GM21529 (cell line): ENCODE measurements at regions not wholly inside any gene's neighbourhood (a gene's known extent, or its start where the extent isn't known, plus 50 kb on each side); places are given as distances from the start of the nearest gene placed in this dataset.

Source experiments
- ATAC-seq: cut with Tn5 transposase; IDR thresholded peaks from one replicate; pipeline ENCODE4 v1.9.1; 2021; ENCODE audit not compliant: unreplicated experiment

DNA sequence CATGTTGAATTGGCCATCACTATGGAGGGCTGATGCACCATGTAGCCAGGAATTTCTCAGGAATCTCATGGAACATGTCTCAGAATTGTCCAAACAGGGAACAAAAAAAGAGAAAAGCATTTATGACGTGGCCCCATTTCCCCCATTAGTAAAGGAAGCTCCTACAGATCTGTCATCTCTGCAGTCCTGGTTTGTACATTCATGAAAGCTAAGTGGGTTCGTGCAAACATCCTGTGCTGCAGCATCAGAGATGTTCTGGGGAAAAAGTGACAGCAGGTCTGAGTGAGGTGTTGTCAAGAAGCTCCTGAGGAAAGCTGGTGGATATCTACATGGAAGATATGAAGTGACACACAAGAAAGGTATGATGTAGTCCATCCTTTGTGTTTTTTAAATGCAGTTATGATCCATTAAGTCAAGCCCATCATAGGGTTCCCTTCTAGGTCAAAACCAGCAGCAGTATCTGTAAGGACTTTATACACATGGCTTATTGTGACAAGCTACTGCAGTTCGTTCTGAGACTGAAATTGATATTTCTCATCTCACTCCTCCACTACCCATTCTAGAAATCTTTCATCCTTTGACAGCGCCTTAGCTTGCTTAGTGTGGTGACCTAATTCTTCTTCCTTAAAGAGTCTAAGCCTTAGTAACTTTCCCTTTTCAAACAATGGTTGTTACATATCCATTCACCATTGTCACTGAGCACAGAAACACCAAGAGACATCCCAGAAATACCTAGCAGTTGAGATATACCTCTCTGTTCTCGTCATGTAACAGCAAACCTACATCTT, 200.0 kb upstream of the TCF21 start:
- no peak for ATAC-seq

DNA sequence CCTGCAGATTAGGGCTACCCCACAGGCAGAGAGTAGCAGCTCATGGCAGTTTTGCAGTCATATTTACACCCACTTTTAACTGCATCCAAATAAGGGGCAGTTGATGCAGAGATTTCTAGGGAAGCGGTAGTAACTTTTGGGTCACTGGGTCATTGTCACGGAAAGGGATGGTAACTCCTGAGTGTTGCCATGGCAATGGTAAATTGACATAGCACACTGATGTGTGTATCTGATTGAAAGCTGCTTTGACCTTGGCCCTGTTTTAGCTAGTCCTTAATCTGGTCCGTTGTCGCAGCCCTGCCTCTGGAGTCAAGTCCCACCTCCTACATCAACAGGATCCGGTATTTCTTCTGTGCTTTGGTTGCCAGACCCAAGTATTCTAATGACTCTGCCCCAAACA, 199.1 kb upstream of the TCF21 start:
- ATAC-seq = no peak

DNA sequence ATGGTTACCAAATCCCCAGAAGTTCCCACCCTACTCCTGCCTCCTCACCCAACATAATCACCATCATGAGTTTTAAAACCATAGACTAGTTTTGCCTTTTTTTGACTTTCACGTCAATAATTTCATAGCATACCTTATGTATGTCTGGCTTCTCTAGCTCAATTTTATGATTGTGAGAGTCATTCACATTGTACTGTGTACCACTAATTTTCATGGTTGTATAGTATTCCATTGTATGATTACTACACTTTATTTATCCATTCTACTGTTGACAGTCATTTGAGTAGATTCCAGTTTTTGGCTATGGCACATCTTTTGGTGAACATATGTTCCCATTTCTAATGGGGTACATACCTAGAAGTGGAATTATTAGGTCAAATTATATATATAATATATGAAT, 195.3 kb upstream of the TCF21 start:
- ATAC-seq = no peak

DNA sequence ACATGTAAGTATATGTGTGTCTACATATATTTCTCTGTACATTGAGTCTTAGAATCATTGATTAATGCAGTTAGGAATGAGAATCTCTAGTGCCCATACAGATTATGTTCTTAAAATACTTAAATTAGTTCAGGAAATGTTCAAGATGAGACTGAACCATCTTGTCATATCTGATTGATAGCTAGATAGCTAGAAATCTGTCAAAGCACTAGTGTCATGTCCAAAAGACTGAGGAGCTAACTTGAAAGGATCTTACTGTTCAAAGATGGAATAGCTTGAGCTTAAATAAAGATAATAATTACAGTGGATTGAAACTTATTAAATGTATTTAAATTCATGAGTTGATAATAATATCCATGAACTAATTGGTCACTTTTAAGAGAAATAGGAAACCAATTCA, 191.7 kb upstream of the TCF21 start:
- ATAC-seq = no peak

DNA sequence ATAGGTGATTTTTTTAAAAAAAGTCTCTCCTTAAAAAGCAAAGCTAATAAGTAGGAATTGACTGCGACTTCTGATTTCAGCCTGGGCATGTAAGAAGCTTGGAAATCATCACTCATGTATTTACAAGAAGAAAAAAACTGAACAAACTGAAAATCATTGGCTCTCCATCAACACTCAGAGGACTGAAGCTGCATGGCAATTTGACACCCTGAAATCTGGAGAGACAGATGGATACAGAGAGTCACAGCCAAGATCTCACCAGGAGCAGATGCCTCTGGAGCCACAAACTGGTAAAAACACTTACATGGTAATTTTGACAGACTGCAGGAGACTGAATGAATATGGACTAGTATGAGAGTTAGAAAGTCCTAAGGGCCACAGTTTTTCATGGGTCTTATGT, 191.2 kb upstream of the TCF21 start:
- no peak for ATAC-seq

DNA sequence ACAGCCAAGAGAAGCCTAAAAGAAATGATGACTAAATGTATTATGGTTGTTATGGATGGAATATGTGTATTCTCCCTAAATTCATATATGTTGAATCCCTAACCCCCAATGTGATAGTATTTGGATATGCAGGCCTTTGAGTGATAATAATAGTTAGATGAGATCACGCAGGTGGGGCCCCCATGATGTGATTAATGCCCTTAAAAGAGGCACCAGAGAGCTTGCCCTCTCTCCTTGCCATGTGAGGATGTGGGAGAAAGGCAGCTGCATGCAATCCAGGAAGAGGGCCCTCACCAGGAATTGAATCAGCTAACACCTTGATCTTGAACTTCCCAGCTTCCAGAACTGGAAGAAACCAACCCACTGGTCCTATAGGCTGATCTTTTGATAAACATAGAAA, 190.6 kb upstream of the TCF21 start:
- ATAC-seq = no peak

DNA sequence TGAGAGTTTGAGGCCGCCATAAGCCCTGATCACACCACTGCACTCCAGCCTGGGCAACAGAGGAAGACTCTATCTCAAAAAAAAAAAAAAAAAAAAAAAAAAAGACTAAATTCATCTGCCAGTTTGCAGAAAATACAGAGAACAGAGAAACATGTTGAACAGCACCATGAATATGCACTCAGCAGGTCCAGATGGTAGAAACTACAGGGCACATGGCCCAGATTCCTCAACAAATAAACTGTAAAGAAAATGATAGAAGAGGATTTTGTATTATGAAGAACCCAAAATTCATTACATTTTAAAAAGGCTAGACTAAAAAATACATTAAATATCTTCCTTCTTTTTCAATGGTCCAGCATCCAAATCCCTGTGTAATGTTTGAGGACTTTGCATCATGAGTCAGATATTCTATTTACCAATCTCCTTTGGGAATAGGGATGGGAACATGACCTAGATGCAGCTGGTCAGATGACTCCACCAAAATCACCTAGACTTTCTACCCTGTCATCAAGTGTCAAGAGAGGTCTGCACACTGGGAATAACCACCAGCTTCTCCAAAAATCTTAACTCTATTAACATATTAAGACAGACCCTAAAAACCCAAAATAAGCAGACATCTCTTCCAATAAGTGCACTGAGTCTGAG, 189.1 kb upstream of the TCF21 start:
- no peak for ATAC-seq

DNA sequence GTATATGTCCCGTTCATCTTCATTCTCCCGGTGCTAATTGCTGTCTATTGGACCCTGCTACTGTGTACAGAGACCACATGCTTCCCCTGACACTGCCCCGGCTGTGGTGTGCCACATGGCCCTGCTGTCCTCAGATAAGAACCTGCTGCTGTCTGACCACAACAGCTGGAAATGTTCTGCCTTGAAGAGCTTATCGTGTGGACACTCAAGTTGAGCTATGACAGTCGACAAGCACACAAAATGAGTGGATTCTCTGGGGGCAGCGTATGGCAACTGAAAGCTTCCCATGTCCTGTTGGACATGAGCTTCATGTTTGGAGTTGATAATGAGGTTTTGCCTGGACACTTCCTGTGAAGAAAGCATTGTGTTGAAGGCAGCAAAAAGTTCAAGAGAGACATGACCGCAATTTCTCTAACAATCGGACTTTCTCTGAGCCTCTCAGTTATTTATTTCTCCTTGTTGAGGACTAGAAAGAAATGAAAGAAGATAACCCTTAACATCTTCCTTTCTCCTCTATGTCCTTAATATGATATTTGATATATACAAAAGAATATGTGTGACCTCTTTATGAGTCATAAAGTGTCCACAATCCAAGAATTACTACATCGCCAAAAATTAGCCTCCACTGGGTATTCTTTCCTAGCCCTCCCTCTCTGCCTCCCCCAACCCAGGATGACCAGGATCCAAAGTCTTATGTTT, 187.1 kb upstream of the TCF21 start:
- no peak for ATAC-seq

DNA sequence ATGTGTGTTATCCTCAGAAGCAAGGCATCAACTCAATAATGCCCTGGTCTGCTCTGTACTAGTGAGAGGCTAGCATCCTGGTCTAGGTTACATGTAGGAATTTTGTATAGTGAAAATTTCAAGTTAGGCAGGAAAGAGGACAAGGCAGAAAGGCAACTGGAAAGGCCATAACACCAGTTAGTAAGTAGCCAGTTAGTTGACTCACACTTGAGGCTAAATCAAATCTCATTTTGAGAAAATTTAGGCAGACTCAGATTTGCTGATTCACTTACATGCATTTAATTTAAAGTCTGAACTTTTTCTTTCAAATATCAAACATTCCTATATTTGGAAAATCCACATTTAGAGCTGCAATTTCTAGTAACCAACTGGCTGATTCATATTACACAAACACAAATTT, 184.5 kb upstream of the TCF21 start:
- no peak for ATAC-seq

DNA sequence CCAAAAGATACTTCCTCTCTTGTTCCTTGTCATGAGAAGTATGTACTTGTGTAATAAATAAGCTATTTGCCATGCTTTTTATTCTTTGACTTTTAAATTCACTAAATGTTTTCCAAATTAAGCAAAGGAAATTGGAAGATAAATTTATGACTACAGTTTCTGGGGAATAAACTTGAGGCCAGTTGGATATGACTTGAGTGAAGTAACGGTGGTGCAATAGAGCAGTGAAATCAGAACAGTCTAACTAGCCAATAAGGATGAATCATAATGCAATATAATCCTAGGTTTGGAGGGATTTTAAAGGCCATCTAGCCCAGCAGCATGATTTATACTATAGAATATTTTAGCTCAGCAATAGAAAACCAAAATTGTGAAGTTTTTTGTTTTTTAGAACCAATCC, 183.8 kb upstream of the TCF21 start:
- no peak for ATAC-seq

DNA sequence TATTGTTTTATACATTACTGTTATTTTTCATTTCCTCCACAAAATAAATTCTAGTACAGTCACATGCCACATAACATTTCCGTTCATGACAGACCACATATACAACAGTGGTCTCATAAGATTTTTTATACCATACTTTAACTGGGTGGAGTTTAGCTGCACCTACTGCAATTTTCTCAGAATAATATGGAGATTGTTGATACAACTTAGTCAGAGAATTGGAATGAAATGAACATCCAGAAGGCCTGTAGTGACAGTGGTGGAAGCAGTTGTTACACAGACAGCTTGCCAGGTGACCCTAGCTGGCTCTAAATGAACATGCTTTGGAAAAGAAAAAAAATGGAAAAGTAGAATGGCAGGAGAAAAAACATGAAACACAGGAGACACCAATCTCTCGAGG, 183.2 kb upstream of the TCF21 start:
- no peak for ATAC-seq

DNA sequence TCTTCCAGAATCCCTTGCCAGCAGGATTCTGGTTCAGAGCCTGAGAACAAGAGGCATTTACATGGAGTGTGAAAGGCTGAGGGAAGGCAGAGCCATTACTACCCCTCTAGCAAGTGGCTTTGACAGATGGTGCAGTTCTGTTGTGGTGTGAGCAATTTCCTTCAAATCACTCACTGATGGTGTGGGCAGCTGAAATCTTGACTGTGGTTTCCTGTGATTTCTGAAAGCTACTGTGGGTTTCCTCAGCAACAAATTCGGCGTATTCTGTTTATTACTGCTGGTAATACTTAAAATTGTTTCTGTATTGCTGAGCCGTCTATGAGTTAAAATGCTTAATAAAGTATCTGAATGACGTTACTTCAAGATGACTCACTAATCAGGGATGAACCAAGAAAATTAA, 181.5 kb upstream of the TCF21 start:
- no peak for ATAC-seq

DNA sequence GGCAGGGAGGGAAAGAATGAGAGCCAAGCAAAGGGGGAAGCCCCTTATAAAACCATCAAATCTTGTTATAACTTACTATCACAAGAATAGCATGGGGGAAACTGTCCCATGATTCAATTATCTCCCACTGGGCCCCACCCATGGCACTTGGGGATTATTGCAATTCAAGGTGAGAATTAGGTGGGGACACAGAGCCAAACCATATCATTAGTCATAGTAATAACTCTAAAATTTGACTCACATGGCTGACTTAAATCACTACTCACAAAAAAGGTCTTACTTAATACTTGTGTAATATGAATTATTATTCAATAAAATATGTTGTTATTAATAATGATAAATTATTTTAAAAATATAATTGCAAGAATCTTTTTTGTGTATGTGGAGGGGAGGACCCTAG, 178.1 kb upstream of the TCF21 start:
- ATAC-seq = no peak

DNA sequence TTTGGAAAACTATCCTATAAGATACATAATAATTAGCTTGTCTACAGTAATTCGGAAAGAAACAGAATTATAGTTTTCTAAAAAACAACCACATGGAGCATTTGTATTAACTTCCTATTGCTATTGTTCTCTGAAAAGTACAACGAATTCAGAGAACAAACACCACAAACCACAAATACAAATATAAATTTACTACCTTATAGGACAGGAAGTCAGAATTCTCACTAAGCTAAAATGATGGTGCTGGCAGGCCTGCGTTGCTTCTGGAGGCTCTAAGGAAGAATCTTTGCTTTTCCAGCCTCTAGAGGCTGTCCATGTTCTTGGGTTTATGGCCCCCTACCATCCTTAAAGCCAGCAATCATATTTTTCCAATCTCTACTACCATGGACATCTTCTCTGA, 173.6 kb upstream of the TCF21 start:
- no peak for ATAC-seq

DNA sequence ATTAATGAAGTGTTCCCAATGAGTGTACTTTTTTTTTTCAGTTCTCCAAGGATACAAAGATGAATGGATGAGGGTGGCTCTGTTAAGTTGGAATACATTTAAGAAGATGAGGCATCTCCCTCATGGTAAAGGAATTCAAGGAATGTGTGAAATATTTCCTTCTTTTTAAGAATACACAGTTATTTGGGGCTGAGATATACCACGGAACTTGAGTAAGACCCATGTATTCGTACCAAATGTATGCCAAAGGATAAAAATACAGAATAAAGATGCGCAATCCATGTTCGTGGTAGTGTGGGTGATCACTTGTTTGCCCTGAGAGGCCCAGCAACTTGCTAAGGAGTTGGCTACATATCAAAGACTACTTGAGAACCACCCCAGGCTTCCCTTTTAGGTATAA, 164.2 kb upstream of the TCF21 start:
- no peak for ATAC-seq

DNA sequence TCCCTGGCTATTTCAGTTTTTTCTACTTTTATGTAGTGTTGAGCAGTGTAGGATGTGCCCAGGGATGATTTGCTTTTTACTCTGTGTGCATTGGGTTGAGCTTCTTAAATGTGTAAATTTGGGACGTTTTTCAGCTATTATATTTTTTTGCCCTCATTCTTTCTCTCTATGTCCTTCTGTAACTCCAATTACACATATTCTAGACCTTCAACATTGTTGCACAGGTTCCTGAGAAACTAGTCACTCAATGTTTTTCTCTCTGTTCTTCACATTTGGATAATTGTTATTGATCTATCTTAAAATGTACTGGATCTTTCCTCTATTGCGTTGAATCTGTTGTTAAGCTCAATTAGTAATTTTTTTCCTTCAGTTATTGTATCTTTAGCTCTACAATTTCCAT, 162.7 kb upstream of the TCF21 start:
- ATAC-seq = no peak

DNA sequence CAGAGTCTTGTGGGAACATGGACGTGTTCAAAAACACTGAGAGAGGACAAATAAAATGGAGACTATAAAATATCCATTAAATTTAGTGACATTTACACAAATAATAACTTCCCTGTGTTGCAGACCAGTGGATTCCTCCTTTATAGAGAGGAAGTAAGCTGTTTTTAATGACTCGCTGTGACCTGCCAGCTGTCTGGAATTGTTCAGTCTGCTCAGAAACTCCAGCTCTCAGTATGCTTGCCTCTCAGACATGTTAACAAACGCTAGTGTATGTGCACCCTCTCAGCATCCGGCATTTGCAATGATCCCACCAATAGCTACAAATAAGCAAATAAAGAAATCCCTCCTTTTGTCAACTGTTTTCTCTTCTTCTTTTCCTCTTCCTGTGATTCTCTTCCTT, 158.0 kb upstream of the TCF21 start:
- ATAC-seq = no peak

DNA sequence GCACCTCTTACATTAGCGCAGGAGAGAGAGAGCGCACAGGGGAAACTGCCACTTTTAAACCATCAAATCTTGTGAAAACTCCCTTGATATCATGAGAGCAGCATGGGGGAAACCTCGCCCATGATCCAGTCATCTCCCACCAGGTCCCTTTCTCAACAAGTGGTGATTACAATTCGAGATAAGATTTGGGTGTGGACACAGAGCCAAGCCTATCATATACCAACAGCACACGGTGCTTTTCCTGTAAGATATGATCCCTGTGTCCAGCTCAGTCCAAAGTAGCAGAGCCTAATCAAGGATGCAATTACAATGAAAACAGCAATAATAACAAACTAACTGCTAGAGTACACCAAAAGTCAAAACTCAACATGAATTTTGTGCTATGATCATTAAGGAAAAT, 148.7 kb upstream of the TCF21 start:
- no peak for ATAC-seq

DNA sequence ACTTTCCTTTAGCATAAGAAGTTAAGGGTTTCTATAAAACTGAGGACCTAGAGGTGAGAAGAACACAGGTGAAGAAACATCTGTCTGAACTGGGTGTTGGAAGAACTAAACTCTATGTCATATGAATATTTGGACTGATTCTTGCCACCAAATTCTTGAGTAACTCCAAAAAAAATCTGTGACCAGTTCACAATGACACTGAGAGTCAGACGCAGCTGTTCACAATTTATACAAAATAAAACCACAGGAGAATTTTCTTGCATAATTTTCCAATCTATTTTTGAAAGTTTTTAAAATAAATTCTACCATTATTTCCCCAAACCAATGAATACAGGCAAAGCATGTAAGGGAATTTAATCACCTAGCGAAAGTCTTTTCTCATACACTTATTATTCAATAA, 148.1 kb upstream of the TCF21 start:
- no peak for ATAC-seq

DNA sequence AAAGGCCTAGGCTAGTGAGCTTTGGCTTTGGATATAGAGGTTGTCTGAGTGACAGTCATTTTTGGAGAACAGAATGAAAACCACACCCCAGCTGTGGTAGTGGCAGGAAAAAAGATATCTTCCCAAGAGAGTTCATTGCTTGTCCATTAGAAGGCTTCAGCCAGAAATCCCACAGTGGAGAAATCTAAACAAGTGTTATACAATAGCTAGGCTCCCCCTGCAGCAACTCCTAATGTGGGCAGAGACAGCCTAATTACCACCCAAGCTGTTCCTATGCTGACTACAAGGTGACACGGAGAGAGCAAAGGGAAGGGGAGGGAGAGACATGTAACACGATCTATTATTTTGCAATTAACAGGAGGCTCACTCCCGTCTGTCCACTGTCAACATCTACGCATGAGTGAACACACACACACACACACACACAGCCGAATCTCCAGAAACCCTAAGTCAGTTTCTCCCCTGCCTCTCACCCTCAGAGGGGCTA, 147.5 kb upstream of the TCF21 start:
- no peak for ATAC-seq

DNA sequence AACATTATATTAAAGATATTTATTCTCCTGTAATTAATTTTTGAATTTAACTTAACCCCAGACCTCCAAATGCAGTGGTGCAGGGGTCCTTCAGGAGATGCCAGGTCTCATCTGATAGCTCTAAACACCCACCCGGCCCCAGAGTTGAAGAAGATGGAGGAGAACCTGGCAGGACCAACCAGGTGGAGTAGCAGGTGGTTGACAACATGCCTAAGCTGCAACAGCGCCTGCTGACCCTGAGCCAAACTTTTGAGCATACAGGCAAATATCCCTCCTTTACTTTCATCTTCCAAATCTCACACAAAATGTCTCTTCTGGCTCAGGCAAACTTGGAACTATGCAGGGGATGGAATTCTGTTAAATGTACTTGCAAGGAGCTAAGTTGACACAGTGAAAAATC, 145.3 kb upstream of the TCF21 start:
- no peak for ATAC-seq

DNA sequence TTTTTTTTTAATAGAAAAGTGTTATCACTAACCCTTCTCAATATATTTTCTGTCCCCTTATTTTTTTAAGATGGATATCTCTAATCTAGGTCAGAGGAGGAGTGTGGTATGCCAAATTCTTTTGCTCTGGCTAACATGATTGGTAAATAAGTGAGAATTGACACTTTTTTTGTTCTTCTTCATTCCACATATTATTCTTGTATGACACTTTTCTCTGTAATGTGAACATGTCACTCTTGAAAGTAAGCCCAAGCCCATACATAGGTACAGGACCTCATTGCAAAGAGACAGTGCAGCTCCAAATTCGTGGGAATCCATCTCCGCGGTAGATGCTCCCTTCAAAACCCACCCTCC, 142.5 kb upstream of the TCF21 start:
- ATAC-seq = no peak
